ENCODE measurements at regions not wholly inside any gene's neighbourhood (a gene's known extent, or its start where the extent isn't known, plus 50 kb on each side); places are given as distances from the start of the nearest gene placed in this dataset.
A peak's percentile ranks its signal among the peaks of the same experiment; 100 is the strongest.
"Not testable (repeated sequence)": the region's sequence is repeated elsewhere in the genome, so short reads cannot be mapped to it uniquely, and the experiment has no call there.

DNA sequence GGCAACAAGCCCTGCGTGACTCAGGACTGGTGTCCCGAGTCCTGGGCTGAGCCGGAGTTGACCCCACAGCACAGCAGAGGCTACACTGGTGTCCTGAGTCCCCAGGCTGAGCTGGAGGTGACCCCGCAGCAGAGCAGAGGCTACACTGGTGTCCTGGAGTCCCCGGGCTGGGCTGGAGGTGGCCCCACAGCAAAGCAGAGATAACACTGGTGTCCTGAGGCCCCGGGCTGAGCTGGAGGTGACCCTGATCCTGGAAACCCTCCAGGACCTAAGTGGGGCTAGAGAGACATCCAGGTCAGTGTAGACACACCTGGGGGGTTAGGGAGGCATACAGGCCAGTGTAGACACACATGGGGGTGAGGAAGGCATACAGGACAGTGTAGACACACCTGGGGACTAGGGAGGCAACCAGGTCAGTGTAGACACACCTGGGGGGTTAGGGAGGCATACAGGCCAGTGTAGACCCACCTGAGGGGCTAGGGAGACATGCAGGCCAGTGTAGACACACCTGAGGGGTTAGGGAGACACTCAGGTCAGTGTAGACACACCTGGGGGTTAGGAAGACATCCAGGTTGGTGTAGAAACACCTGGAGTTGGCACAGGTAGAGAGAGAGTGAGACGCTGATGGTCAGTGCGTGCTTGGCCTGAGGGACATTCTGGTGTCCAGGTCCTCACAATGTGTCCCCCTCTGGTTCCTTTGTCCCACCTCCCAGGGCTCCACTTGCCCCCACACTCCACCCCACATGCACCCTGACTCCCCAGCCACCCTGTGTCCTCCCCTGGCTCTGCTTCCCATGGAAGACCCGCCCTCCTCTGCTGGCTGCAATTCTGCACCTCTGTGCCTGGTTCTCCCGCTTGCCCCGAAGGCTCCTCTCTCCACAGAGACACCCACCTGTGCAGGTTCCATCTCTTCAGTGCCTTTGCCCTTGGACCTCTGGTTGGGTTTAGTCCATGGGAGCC is 321.6 kb upstream of the SFSWAP start:
- TF ChIP-seq, protein P1, sequence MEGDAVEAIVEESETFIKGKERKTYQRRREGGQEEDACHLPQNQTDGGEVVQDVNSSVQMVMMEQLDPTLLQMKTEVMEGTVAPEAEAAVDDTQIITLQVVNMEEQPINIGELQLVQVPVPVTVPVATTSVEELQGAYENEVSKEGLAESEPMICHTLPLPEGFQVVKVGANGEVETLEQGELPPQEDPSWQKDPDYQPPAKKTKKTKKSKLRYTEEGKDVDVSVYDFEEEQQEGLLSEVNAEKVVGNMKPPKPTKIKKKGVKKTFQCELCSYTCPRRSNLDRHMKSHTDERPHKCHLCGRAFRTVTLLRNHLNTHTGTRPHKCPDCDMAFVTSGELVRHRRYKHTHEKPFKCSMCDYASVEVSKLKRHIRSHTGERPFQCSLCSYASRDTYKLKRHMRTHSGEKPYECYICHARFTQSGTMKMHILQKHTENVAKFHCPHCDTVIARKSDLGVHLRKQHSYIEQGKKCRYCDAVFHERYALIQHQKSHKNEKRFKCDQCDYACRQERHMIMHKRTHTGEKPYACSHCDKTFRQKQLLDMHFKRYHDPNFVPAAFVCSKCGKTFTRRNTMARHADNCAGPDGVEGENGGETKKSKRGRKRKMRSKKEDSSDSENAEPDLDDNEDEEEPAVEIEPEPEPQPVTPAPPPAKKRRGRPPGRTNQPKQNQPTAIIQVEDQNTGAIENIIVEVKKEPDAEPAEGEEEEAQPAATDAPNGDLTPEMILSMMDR (IDR thresholded peaks at IDR 0.05; ENCODE audit: control extremely low read depth, extremely low read depth) = no peak
- 87 to 90% methylated on average over 10 to 11 of the region's 11 CpGs for WGBS, 2 donors
- H3K9ac ChIP-seq (ENCODE audit: insufficient read depth in 1 of 2, low read length in 2 of 2) = no peak overlapping the region
- no peak overlapping the region for H3K27ac ChIP-seq (ENCODE audit: low read depth in 1 of 2, low read length in 1 of 2)
- H3K9me3 ChIP-seq (ENCODE audit: control insufficient read depth in 4 of 4, insufficient read depth in 3 of 4, low read length in 3 of 4) = peaks cover 0 to 2% (median 0%) of the 10 kb centered on the region in 4 donors
- H3K27me3 ChIP-seq (ENCODE audit: control insufficient read depth in 3 of 3, insufficient read depth in 3 of 3, low read length in 2 of 3) = peaks cover 0 to 4% (median 4%) of the 10 kb centered on the region in 3 donors
- ATAC-seq (ENCODE audit: insufficient read depth, low FRiP score) = no peak
- DNase-seq = no peak
- H3K36me3 ChIP-seq (ENCODE audit: control insufficient read depth in 4 of 4, insufficient read depth in 4 of 4, low read length in 4 of 4) = no peaks in the 10 kb centered on the region
- H3K4me1 ChIP-seq (ENCODE audit: control insufficient read depth in 5 of 5, insufficient read depth in 5 of 5, low read length in 5 of 5) = no peaks in the 10 kb centered on the region
- H3K4me3 ChIP-seq = no peak overlapping the region

DNA sequence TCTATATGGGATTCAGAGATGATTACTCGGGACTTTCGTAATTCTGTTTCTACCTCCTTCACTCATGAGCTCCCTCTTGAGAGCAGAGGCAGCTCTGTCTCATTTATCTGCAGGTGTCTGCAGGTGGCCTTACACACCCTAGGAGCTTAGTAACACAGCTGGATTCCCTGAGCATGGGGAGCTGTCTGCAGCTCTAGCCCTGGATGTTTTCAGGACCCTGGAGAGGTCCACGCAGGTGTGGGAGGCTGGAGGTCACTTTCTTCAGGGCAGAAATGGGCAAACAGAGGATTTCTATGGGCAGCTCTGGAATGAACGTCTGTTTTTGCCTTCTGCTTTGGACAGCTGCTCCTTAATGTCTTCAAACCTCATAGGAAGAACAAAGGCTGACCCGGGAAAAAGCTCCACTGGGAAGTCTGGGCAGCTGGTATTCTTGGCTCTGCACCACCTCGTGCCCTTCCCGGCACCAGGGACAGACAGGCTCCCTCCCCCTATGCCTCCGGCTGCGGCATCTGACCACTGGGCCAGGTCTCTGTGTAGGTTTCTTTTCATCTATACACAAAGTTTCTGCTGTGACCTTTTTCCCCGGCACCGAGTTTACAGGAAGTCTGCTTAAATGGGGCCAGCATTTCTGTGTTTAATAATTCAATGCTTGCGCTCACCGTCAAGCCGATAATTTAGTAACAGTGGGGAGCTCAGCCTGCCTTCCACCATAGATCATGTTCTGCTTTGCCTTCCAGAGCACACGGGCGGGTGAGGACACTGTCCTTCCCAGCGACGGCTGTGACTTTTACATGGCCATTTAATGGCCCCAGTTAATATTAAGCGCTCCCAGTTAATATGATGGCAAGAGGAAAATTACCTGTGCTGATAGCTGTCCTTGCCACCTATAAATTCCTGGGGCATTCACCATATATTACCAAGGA is 320.2 kb upstream of the SFSWAP start:
- no peak overlapping the region for H3K27ac ChIP-seq (ENCODE audit: low read depth in 1 of 2, low read length in 1 of 2)
- WGBS, 2 donors = 52 to 63% methylated on average over 19 of the region's 19 CpGs
- no peak overlapping the region for H3K4me3 ChIP-seq
- peaks cover 0 to 4% (median 3%) of the 10 kb centered on the region in 3 donors for H3K27me3 ChIP-seq (ENCODE audit: control insufficient read depth in 3 of 3, insufficient read depth in 3 of 3, low read length in 2 of 3)
- ATAC-seq (ENCODE audit: insufficient read depth, low FRiP score) (no peak), DNase-seq (peak; percentile 36 to 58 (median 47))
- no peak overlapping the region for H3K9ac ChIP-seq (ENCODE audit: insufficient read depth in 1 of 2, low read length in 2 of 2)
- TF ChIP-seq, protein P1 (IDR thresholded peaks at IDR 0.05; ENCODE audit: control extremely low read depth, extremely low read depth) = no peak
- peaks cover 0 to 2% (median 0%) of the 10 kb centered on the region in 4 donors for H3K9me3 ChIP-seq (ENCODE audit: control insufficient read depth in 4 of 4, insufficient read depth in 3 of 4, low read length in 3 of 4)
- no peaks in the 10 kb centered on the region for H3K36me3 ChIP-seq (ENCODE audit: control insufficient read depth in 4 of 4, insufficient read depth in 4 of 4, low read length in 4 of 4)
- H3K4me1 ChIP-seq (ENCODE audit: control insufficient read depth in 5 of 5, insufficient read depth in 5 of 5, low read length in 5 of 5) = no peaks in the 10 kb centered on the region

DNA sequence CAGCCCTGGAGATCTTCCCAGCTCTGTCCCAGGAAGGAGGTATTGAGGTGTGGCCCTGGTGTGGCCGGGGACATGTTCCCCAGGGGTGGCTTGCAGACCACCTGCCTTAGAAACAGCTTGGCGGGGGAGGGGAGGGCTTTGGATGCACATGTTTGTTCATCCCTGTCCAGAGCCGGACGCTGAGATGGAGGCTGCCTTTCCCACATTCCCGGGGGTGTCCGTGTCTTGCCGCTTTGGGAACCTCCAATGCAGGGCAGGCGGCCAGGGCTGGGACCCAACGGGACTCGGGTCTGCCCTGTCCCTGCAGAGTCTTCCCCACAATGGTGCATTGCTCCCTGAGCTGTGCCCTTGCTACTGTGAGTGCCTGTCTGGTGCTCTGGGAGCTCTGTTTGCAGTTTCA is 319.5 kb upstream of the SFSWAP start:
- Histone ChIP-seq H3K36me3 (ENCODE audit: control insufficient read depth in 4 of 4, insufficient read depth in 4 of 4, low read length in 4 of 4) (no peaks in the 10 kb centered on the region), H3K9ac (ENCODE audit: insufficient read depth in 1 of 2, low read length in 2 of 2) (no peak overlapping the region), H3K27me3 (ENCODE audit: control insufficient read depth in 3 of 3, insufficient read depth in 3 of 3, low read length in 2 of 3) (peaks cover 0 to 4% (median under 1%) of the 10 kb centered on the region in 3 donors), H3K9me3 (ENCODE audit: control insufficient read depth in 4 of 4, insufficient read depth in 3 of 4, low read length in 3 of 4) (peaks cover 0 to 2% (median 2%) of the 10 kb centered on the region in 4 donors), H3K4me3 (no peak overlapping the region), H3K27ac (ENCODE audit: low read depth in 1 of 2, low read length in 1 of 2) (no peak overlapping the region), H3K4me1 (ENCODE audit: control insufficient read depth in 5 of 5, insufficient read depth in 5 of 5, low read length in 5 of 5) (no peaks in the 10 kb centered on the region)
- no peak for DNase-seq
- TF ChIP-seq, protein P1 (IDR thresholded peaks at IDR 0.05; ENCODE audit: control extremely low read depth, extremely low read depth) = no peak
- 79 to 93% methylated on average over 10 of the region's 10 CpGs for WGBS, 2 donors
- ATAC-seq (ENCODE audit: insufficient read depth, low FRiP score) = no peak

DNA sequence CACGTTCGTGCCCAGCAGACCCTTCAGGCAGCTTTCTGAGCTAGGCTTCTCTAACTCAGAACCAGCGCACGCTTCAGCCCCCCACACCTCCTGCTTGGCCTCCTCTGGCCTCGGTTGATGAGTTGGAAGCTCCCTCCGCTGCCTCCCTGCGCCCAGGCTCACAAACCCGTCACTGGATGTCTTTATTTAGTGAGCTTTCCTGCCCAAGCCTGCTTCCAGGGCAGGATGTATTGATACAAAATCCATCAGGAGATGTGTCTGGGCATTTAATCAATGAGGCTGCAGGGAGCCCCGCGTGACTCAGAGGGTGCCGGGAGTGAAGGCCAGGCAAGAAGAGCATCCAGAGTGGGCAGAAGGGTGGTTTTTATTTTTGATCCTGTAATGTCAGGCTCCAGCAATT is 316.1 kb upstream of the SFSWAP start:
- H3K27ac ChIP-seq (ENCODE audit: low read depth in 1 of 2, low read length in 1 of 2); H3K4me1 ChIP-seq (ENCODE audit: control insufficient read depth in 5 of 5, insufficient read depth in 5 of 5, low read length in 5 of 5); H3K4me3 ChIP-seq; H3K27me3 ChIP-seq (ENCODE audit: control insufficient read depth in 3 of 3, insufficient read depth in 3 of 3, low read length in 2 of 3); H3K36me3 ChIP-seq (ENCODE audit: control insufficient read depth in 4 of 4, insufficient read depth in 4 of 4, low read length in 4 of 4); H3K9me3 ChIP-seq (ENCODE audit: control insufficient read depth in 4 of 4, insufficient read depth in 3 of 4, low read length in 3 of 4); H3K9ac ChIP-seq (ENCODE audit: insufficient read depth in 1 of 2, low read length in 2 of 2); DNase-seq; ATAC-seq (ENCODE audit: insufficient read depth, low FRiP score): not testable (repeated sequence)
- WGBS, 2 donors = 60 to 87% methylated on average over 11 of the region's 11 CpGs

DNA sequence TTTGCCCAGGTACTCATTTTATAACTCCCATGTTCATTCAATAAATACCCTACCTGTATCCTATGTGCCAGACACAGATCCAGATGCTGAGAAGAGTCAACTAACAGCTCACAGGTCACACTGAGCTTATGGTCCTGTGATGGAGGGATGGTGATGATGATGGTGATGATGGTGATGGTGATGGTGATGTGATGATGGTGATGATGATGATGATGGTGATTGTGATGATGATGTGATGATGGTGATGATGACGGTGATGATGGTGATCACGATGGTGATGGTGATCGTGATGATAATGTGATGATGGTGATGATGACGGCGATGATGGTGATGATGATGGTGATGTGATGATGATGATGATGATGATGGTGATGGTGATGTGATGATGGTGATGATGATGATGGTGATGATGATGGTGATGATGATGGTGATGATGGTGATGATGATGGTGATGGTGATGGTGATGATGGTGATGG is 315.6 kb upstream of the SFSWAP start:
- 76 to 95% methylated on average over 5 of the region's 5 CpGs for WGBS, 2 donors
- not testable (repeated sequence) for H3K36me3 ChIP-seq (ENCODE audit: control insufficient read depth in 4 of 4, insufficient read depth in 4 of 4, low read length in 4 of 4); ATAC-seq (ENCODE audit: insufficient read depth, low FRiP score); H3K9ac ChIP-seq (ENCODE audit: insufficient read depth in 1 of 2, low read length in 2 of 2); H3K4me1 ChIP-seq (ENCODE audit: control insufficient read depth in 5 of 5, insufficient read depth in 5 of 5, low read length in 5 of 5); H3K4me3 ChIP-seq; DNase-seq; H3K27me3 ChIP-seq (ENCODE audit: control insufficient read depth in 3 of 3, insufficient read depth in 3 of 3, low read length in 2 of 3); H3K9me3 ChIP-seq (ENCODE audit: control insufficient read depth in 4 of 4, insufficient read depth in 3 of 4, low read length in 3 of 4); H3K27ac ChIP-seq (ENCODE audit: low read depth in 1 of 2, low read length in 1 of 2)
